Esophagus muscularis mucosa (tissue), 4 donors: ENCODE measurements at regions not wholly inside any gene's neighbourhood (a gene's known extent, or its start where the extent isn't known, plus 50 kb on each side); places are given as distances from the start of the nearest gene placed in this dataset.

ENCODE experiments used
- EP300 ChIP-seq: sonication (generic); formaldehyde crosslinking; IDR thresholded peaks from one replicate; pipeline ENCODE4 v1.6.1; 2017; ENCODE audit warnings: antibody characterized with exemption
- POLR2A ChIP-seq: fragments of 450-650 bp; IDR thresholded peaks from one replicate; pipeline ENCODE4 v1.6.1; 2017; ENCODE audit warnings: antibody characterized with exemption, moderate library complexity, mild to moderate bottlenecking, low read depth
- TF ChIP-seq, protein P1 (sequence below), 3 experiments: fragments of 200-600 bp in 2 of 3; fragments of 450-650 bp in 1 of 3; sonication (generic) in 2 of 3; IDR thresholded peaks; one replicate each; pipeline ENCODE4 v1.5.1; 2017 to 2019; ENCODE audit warnings: antibody characterized with exemption in 3 of 3, mild to moderate bottlenecking in 2 of 3, moderate library complexity in 1 of 3

DNA sequence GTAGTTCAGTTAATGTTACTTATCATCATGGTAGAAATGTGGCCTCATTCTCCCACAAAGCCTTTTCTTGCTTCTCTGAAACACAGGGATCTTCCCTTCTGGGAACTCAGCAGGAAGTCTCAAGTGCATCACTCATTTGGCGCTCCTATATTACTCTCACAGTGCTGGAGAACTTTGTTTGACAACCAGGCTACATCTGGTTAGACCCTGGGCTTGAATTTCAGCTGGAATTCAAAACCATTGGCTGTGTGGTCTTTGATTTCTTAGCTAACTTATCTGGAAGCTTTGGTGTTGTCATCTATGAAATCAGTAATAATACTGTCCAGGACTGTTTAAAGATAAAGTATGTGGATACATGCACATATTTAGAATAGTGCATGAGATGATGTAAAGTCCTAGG is 1777.1 kb downstream of the MAT2B start:
- TF ChIP-seq, protein P1, sequence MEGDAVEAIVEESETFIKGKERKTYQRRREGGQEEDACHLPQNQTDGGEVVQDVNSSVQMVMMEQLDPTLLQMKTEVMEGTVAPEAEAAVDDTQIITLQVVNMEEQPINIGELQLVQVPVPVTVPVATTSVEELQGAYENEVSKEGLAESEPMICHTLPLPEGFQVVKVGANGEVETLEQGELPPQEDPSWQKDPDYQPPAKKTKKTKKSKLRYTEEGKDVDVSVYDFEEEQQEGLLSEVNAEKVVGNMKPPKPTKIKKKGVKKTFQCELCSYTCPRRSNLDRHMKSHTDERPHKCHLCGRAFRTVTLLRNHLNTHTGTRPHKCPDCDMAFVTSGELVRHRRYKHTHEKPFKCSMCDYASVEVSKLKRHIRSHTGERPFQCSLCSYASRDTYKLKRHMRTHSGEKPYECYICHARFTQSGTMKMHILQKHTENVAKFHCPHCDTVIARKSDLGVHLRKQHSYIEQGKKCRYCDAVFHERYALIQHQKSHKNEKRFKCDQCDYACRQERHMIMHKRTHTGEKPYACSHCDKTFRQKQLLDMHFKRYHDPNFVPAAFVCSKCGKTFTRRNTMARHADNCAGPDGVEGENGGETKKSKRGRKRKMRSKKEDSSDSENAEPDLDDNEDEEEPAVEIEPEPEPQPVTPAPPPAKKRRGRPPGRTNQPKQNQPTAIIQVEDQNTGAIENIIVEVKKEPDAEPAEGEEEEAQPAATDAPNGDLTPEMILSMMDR (IDR thresholded peaks at IDR 0.05): no peak
- TF ChIP-seq POLR2A (no peak), EP300 (no peak)
